GM12872 (cell line): ENCODE measurements at regions not wholly inside any gene's neighbourhood (a gene's known extent, or its start where the extent isn't known, plus 50 kb on each side); places are given as distances from the start of the nearest gene placed in this dataset.

Experiments used
- CTCF ChIP-seq: IDR thresholded peaks from 3 replicates; pipeline ENCODE4 v1.5.1; 2011; ENCODE audit warnings: low read depth, mild to moderate bottlenecking, low read length, moderate library complexity; ENCODE audit not compliant: insufficient read depth

- TF ChIP-seq CTCF, result no peak
Measured at GRCh38 chr10:9315292-9315691, 1260.8 kb downstream of the GATA3 start.

- peak; percentile 64 for TF ChIP-seq CTCF
Measured at GRCh38 chr10:9331583-9332008, 1277.1 kb downstream of the GATA3 start.

GRCh38 chr10:9334270-9334669, 1279.8 kb downstream of the GATA3 start:
- TF ChIP-seq CTCF, result no peak

GRCh38 chr10:9339716-9340115, 1285.2 kb downstream of the GATA3 start:
- TF ChIP-seq CTCF, result no peak

GRCh38 chr10:9342885-9343570, 1288.5 kb downstream of the GATA3 start:
- peak; percentile 55 for TF ChIP-seq CTCF

GRCh38 chr10:9357471-9357870, 1303.0 kb downstream of the GATA3 start:
- no peak for TF ChIP-seq CTCF

GRCh38 chr10:9362721-9363120, 1308.2 kb downstream of the GATA3 start:
- no peak for TF ChIP-seq CTCF
